ENCODE measurements at regions not wholly inside any gene's neighbourhood (a gene's known extent, or its start where the extent isn't known, plus 50 kb on each side); places are given as distances from the start of the nearest gene placed in this dataset.

DNA sequence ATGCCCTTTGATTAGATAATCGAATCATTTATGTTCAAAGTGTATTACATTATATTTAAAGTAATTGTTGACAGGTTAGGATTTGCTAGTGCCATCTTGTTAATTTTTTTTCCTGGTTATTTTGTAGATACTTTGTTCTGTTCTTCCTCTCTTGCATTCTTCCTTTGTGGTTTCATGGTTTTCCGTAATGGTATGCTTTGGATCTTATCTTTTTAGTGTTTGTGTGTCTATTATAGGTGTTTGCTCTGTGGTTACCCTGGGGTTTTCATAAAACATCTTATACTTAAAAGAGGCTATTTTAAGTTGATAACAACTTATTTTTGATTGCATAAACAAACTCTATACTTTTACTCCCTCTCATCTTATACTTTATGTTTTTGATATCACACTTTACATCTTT lies 108.2 kb upstream of the SRD5A3 start:
- TF ChIP-seq TAF1 (IDR thresholded peaks at IDR 0.05; ENCODE audit: borderline replicate concordance, insufficient read depth, low read length) (no peak), POLR2AphosphoS5 (IDR thresholded peaks at IDR 0.05; ENCODE audit: low read depth, low read length) (no peak), FOXP2 (optimal IDR thresholded peaks at IDR 0.05; ENCODE audit: borderline replicate concordance, extremely low read depth, extremely low read length, insufficient read depth) (no peak), SIN3A (IDR thresholded peaks at IDR 0.05; ENCODE audit: borderline replicate concordance, insufficient read depth, low read length) (no peak)
- TF ChIP-seq, protein P1, sequence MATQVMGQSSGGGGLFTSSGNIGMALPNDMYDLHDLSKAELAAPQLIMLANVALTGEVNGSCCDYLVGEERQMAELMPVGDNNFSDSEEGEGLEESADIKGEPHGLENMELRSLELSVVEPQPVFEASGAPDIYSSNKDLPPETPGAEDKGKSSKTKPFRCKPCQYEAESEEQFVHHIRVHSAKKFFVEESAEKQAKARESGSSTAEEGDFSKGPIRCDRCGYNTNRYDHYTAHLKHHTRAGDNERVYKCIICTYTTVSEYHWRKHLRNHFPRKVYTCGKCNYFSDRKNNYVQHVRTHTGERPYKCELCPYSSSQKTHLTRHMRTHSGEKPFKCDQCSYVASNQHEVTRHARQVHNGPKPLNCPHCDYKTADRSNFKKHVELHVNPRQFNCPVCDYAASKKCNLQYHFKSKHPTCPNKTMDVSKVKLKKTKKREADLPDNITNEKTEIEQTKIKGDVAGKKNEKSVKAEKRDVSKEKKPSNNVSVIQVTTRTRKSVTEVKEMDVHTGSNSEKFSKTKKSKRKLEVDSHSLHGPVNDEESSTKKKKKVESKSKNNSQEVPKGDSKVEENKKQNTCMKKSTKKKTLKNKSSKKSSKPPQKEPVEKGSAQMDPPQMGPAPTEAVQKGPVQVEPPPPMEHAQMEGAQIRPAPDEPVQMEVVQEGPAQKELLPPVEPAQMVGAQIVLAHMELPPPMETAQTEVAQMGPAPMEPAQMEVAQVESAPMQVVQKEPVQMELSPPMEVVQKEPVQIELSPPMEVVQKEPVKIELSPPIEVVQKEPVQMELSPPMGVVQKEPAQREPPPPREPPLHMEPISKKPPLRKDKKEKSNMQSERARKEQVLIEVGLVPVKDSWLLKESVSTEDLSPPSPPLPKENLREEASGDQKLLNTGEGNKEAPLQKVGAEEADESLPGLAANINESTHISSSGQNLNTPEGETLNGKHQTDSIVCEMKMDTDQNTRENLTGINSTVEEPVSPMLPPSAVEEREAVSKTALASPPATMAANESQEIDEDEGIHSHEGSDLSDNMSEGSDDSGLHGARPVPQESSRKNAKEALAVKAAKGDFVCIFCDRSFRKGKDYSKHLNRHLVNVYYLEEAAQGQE (IDR thresholded peaks at IDR 0.05; ENCODE audit: insufficient read depth in 1 of 2, low read depth in 2 of 2, low read length in 2 of 2) = no peak

DNA sequence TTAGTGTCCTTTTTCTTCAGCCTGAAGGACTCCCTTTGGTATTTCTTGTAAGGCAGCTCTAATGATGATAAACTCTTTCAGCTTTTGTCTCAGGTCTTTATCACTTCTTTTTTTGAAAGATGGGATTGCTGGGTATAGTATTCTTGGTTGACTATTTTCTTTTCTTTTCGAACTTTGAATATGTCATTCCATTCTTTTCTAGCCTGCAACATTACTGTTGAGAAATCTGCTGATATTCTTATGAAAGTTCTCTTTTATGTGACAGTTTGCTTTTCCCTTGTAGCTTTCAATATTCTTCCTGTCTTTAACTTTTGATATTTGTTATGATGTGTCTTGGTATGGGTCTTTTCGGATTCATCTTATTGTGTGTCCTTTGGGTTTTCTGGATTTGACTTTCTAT lies 107.6 kb upstream of the SRD5A3 start:
- TF ChIP-seq POLR2AphosphoS5 (IDR thresholded peaks at IDR 0.05; ENCODE audit: low read depth, low read length) = no peak
- TF ChIP-seq SIN3A (IDR thresholded peaks at IDR 0.05; ENCODE audit: borderline replicate concordance, insufficient read depth, low read length) = no peak

DNA sequence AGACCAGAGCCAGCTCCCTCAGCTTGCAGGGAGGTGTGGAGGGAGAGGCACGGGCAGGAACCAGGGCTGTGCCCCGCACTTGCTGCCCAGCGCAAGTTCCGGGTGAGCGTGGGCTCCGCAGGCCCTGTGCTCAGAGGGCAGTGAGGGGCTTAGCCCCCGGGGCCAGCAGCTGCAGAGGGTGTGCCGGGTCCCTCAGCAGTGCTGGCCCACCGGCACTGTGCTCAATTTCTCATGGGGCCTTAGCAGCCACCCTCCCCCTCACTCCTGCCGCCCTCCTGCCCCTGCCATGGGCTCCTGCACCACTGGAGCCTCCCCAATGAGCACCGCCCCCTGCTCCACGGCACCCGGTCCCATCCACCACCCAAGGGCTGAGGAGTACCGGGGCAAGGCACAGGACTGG lies 104.6 kb upstream of the SRD5A3 start:
- TF ChIP-seq POLR2AphosphoS5 (IDR thresholded peaks at IDR 0.05; ENCODE audit: low read depth, low read length) = no peak
- no peak for TF ChIP-seq SIN3A (IDR thresholded peaks at IDR 0.05; ENCODE audit: borderline replicate concordance, insufficient read depth, low read length)
- TF ChIP-seq TAF1 (IDR thresholded peaks at IDR 0.05; ENCODE audit: borderline replicate concordance, insufficient read depth, low read length) = no peak

DNA sequence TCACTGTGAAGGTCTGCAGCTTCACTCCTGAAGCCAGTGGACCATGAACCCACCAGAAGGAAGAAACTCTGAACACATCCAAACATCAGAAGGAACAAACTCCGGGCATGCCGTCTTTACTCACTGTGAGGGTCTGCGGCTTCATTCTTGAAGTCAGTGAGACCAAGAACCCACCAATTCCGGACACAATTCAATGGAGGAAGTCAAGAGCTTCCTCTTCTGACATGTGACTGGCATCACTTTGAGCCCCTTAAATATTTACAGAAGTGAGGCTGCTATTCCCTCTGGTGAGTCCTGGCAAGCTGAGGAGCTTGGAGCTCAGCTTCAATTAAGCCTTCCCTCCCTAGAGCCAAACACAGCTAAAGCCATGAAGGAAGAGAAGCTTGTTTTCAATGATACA lies 103.5 kb upstream of the SRD5A3 start:
- TF ChIP-seq TAF1 (IDR thresholded peaks at IDR 0.05; ENCODE audit: borderline replicate concordance, insufficient read depth, low read length) (no peak), FOXP2 (optimal IDR thresholded peaks at IDR 0.05; ENCODE audit: borderline replicate concordance, extremely low read depth, extremely low read length, insufficient read depth) (no peak), POLR2AphosphoS5 (IDR thresholded peaks at IDR 0.05; ENCODE audit: low read depth, low read length) (no peak), SIN3A (IDR thresholded peaks at IDR 0.05; ENCODE audit: borderline replicate concordance, insufficient read depth, low read length) (no peak)
- TF ChIP-seq, protein P1 (IDR thresholded peaks at IDR 0.05; ENCODE audit: insufficient read depth in 1 of 2, low read depth in 2 of 2, low read length in 2 of 2) = no peak

DNA sequence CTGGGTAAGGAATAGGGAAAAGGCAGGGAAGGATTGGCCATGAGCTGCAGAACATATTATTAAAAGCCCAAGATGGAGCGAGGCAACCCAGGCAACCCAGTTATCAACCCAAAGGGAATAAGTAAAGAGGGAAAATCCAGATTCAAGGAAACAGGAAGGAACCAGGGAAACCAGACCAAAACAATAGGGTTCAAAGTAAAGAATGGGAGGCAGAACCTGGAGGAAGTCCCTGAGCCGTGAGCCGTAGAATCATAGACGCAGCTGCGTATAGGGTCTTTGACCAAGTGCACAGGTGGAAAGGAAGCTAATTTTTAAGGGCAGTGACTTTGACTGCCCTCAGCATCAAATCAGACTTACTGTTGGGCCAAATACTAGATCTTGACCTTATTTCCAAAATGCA lies 98.5 kb upstream of the SRD5A3 start:
- TF ChIP-seq, protein P1 (IDR thresholded peaks at IDR 0.05; ENCODE audit: insufficient read depth in 1 of 2, low read depth in 2 of 2, low read length in 2 of 2) = no peak
- no peak for TF ChIP-seq FOXP2 (optimal IDR thresholded peaks at IDR 0.05; ENCODE audit: borderline replicate concordance, extremely low read depth, extremely low read length, insufficient read depth)
- no peak for TF ChIP-seq POLR2AphosphoS5 (IDR thresholded peaks at IDR 0.05; ENCODE audit: low read depth, low read length)
- no peak for TF ChIP-seq SIN3A (IDR thresholded peaks at IDR 0.05; ENCODE audit: borderline replicate concordance, insufficient read depth, low read length)
- TF ChIP-seq TAF1 (IDR thresholded peaks at IDR 0.05; ENCODE audit: borderline replicate concordance, insufficient read depth, low read length) = no peak

DNA sequence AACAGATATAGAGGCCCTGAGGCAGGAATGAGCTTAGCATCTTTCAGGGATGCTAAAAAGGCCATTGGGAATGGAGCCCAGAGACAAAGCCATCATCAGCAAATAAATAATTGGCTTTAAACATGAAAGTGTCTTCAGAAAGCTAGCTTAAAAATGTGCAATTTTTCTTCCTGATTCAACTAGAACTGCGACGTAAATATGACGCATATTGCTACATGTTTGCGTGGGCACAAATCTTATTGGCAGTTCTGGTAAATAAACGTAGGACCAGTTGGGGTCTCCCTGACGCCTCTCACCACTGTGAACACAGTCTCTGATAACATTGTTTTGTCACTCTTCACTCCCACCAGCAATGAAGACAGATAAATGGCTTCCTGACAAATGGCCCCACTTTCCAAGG lies 97.3 kb upstream of the SRD5A3 start:
- no peak for TF ChIP-seq TAF1 (IDR thresholded peaks at IDR 0.05; ENCODE audit: borderline replicate concordance, insufficient read depth, low read length)

DNA sequence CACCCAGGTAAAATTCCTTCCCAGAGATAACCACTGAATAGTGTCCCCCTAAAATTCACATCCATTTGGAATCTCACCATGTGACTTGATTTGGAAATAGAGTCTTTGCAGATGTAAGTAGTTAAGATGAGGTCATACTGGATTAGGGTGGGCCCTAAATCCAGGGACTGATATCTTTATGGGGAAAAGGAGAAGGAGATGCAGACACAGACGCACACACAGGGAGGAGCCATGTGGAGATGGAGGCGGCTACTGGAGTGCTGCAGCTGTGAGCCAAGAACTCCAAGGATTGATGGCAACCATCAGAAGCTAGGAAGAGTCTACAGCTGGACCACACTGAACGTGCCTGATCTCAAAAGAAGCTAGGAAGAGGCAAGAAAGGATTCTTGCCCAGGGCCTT lies 96.6 kb upstream of the SRD5A3 start:
- TF ChIP-seq, protein P1 (IDR thresholded peaks at IDR 0.05; ENCODE audit: insufficient read depth in 1 of 2, low read depth in 2 of 2, low read length in 2 of 2) = no peak
- TF ChIP-seq TAF1 (IDR thresholded peaks at IDR 0.05; ENCODE audit: borderline replicate concordance, insufficient read depth, low read length) = no peak

Measured in PFSK-1 (cell line).